ENCODE measurements at regions not wholly inside any gene's neighbourhood (a gene's known extent, or its start where the extent isn't known, plus 50 kb on each side); places are given as distances from the start of the nearest gene placed in this dataset.

- peaks cover 14% of the 10 kb centered on the region for H3K9me3 ChIP-seq (ENCODE audit: insufficient read depth, low read depth, low read length)
Measured at GRCh38 chr14:105865266-105865903, 339.0 kb downstream of the TMEM121 start.

GRCh38 chr14:105865904-105866840 is 339.8 kb downstream of the TMEM121 start:
- H3K9me3 ChIP-seq (ENCODE audit: insufficient read depth, low read depth, low read length) = peaks cover 14% of the 10 kb centered on the region
- no peak overlapping the region for H3K27ac Mint-ChIP-seq (ENCODE audit: unreplicated experiment)
- no peaks in the 10 kb centered on the region for H3K36me3 Mint-ChIP-seq (ENCODE audit: low read depth, unreplicated experiment)
- no peaks in the 10 kb centered on the region for H3K4me1 Mint-ChIP-seq (ENCODE audit: low read depth, unreplicated experiment)
- H3K9me3 Mint-ChIP-seq (ENCODE audit: unreplicated experiment) = peaks cover 12% of the 10 kb centered on the region
- DNase-seq (ENCODE audit: low read depth) (no peak), FAIRE-seq (no peak)
- no peaks in the 10 kb centered on the region for H3K36me3 ChIP-seq (ENCODE audit: insufficient read depth, low read length)
- H3K79me2 ChIP-seq (ENCODE audit: insufficient read depth, low read length) = no peaks in the 10 kb centered on the region
- TF ChIP-seq EZH2 (IDR thresholded peaks at IDR 0.05; ENCODE audit: insufficient read depth, low read length) (no peak), CTCF (IDR thresholded peaks at IDR 0.05; ENCODE audit: insufficient read depth, low read depth, low read length) (no peak)
- H2AFZ ChIP-seq (ENCODE audit: low read depth, low read length) = no peak overlapping the region
- H3K4me2 ChIP-seq (ENCODE audit: low read length) = no peak overlapping the region
- H3K4me1 ChIP-seq (ENCODE audit: insufficient read depth, low read length) = no peaks in the 10 kb centered on the region
- no peak overlapping the region for H3K4me3 Mint-ChIP-seq (ENCODE audit: unreplicated experiment)
- H3K27me3 Mint-ChIP-seq (ENCODE audit: low read depth, unreplicated experiment) = no peaks in the 10 kb centered on the region
- no peak overlapping the region for H3K9ac ChIP-seq (ENCODE audit: low read length)
- H3K4me3 ChIP-seq (ENCODE audit: insufficient read depth, low read depth, low read length) = no peak overlapping the region
- no peak overlapping the region for H3K27ac ChIP-seq (ENCODE audit: low read depth, low read length)
- H4K20me1 ChIP-seq (ENCODE audit: insufficient read depth, low read length) = no peaks in the 10 kb centered on the region
- H3K27me3 ChIP-seq (ENCODE audit: insufficient read depth, low read length) = no peaks in the 10 kb centered on the region

More at GRCh38 chr14:105865266-105865903, 339.0 kb downstream of the TMEM121 start:
- TF ChIP-seq EZH2 (IDR thresholded peaks at IDR 0.05; ENCODE audit: insufficient read depth, low read length) (no peak), CTCF (IDR thresholded peaks at IDR 0.05; ENCODE audit: insufficient read depth, low read depth, low read length) (no peak)
- Histone ChIP-seq H3K27me3 (ENCODE audit: insufficient read depth, low read length) (no peaks in the 10 kb centered on the region), H3K4me3 (ENCODE audit: insufficient read depth, low read depth, low read length) (no peak overlapping the region), H3K27ac (ENCODE audit: low read depth, low read length) (no peak overlapping the region), H3K79me2 (ENCODE audit: insufficient read depth, low read length) (no peaks in the 10 kb centered on the region), H3K4me2 (ENCODE audit: low read length) (no peak overlapping the region), H3K36me3 (ENCODE audit: insufficient read depth, low read length) (no peaks in the 10 kb centered on the region), H4K20me1 (ENCODE audit: insufficient read depth, low read length) (no peaks in the 10 kb centered on the region), H3K9ac (ENCODE audit: low read length) (no peak overlapping the region), H3K4me1 (ENCODE audit: insufficient read depth, low read length) (no peaks in the 10 kb centered on the region), H2AFZ (ENCODE audit: low read depth, low read length) (no peak overlapping the region)
- DNase-seq (ENCODE audit: low read depth) = no peak
- no peak for FAIRE-seq
- no peak overlapping the region for H3K4me3 Mint-ChIP-seq (ENCODE audit: unreplicated experiment)
- H3K27ac Mint-ChIP-seq (ENCODE audit: unreplicated experiment) = no peak overlapping the region
- H3K4me1 Mint-ChIP-seq (ENCODE audit: low read depth, unreplicated experiment) = no peaks in the 10 kb centered on the region
- H3K36me3 Mint-ChIP-seq (ENCODE audit: low read depth, unreplicated experiment) = no peaks in the 10 kb centered on the region
- peaks cover 17% of the 10 kb centered on the region for H3K9me3 Mint-ChIP-seq (ENCODE audit: unreplicated experiment)
- no peaks in the 10 kb centered on the region for H3K27me3 Mint-ChIP-seq (ENCODE audit: low read depth, unreplicated experiment)
